SJCRH30 (cell line): ENCODE measurements at regions not wholly inside any gene's neighbourhood (a gene's known extent, or its start where the extent isn't known, plus 50 kb on each side); places are given as distances from the start of the nearest gene placed in this dataset.

ENCODE experiments used
- DNase-seq, 2 experiments: peaks; one replicate each; pipeline ENCODE4 v3.0.0-alpha.2; 2015 to 2020
- H3K27ac ChIP-seq: fragments of 250-450 bp; sonication (Bioruptor Pico); 2 replicates; pipeline ENCODE4 v1.5.1; 2020; ENCODE audit warnings: mild to moderate bottlenecking, moderate library complexity
- H3K27me3 ChIP-seq: fragments of 250-450 bp; sonication (Bioruptor Pico); 2 replicates; pipeline ENCODE4 v1.5.1; 2020; ENCODE audit warnings: mild to moderate bottlenecking, moderate library complexity
- H3K36me3 ChIP-seq: fragments of 250-450 bp; sonication (Bioruptor Pico); 2 replicates; pipeline ENCODE4 v1.5.1; 2020; ENCODE audit warnings: mild to moderate bottlenecking, moderate library complexity
- H3K4me1 ChIP-seq: fragments of 250-450 bp; sonication (Bioruptor Pico); 2 replicates; pipeline ENCODE4 v1.5.1; 2020; ENCODE audit warnings: mild to moderate bottlenecking, moderate library complexity
- H3K4me3 ChIP-seq: fragments of 250-450 bp; sonication (Bioruptor Pico); 2 replicates; pipeline ENCODE4 v1.5.1; 2020; ENCODE audit warnings: mild to moderate bottlenecking, moderate library complexity
- H3K9me3 ChIP-seq: fragments of 250-450 bp; sonication (Bioruptor Pico); replicated peaks from 2 replicates; pipeline ENCODE4 v1.5.1; 2020; ENCODE audit warnings: mild to moderate bottlenecking, moderate library complexity

DNA sequence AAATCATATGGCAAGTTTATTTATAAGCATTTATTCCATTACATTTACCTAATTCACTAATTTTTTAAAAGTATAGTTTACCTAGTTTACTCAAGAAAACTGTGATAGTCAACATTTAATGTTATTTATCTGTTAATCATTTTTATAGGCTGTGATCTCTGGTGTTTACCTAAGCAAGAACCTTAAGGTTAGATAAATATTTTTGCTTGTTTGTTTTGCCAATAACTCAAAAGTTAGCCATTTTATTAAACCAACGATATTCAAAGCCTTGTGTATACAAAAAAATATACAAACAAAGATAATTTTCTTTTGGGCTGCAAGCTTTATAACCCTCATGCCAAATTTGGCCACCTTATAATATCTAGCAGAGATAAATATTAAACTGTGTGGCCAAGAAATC, 157.3 kb downstream of the SLCO1B3 start:
- H3K36me3 ChIP-seq: no peaks in the 10 kb centered on the region
- H3K4me1 ChIP-seq: no peaks in the 10 kb centered on the region
- no peaks in the 10 kb centered on the region for H3K9me3 ChIP-seq
- no peak overlapping the region for H3K27ac ChIP-seq
- no peak for DNase-seq
- H3K27me3 ChIP-seq: no peaks in the 10 kb centered on the region
- H3K4me3 ChIP-seq: no peak overlapping the region

GRCh38 chr12:20969766-20970165, 159.3 kb downstream of the SLCO1B3 start:
- Histone ChIP-seq H3K4me1 (no peaks in the 10 kb centered on the region), H3K27me3 (no peaks in the 10 kb centered on the region), H3K27ac (no peak overlapping the region), H3K36me3 (no peaks in the 10 kb centered on the region), H3K9me3 (no peaks in the 10 kb centered on the region), H3K4me3 (no peak overlapping the region)
- DNase-seq: no peak

DNA sequence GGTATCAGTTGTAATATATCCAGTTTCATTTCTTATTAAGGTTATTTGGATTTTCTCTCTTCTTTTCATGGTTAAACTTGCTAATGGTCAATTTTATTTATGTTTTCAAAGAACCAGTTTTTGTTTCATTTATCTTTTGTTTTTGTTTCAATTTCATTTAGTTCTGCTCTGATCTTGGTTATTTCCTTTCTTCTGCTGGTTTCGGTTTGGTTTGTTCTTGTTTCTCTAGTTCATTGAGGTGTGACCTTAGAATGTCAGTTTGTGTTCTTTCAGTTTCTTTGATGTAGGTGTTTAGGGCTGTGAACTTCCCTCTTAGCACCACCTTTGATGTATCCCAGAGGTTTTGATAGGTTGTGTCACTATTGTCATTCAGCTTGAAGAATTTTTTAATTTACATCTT, 145.6 kb upstream of the SLCO1B1 start:
- Histone ChIP-seq H3K9me3 (no peaks in the 10 kb centered on the region), H3K27ac (no peak overlapping the region), H3K4me1 (no peaks in the 10 kb centered on the region), H3K36me3 (no peaks in the 10 kb centered on the region), H3K4me3 (no peak overlapping the region), H3K27me3 (no peaks in the 10 kb centered on the region)
- no peak for DNase-seq

GRCh38 chr12:21001778-21002177, 129.2 kb upstream of the SLCO1B1 start:
- no peak for DNase-seq
- H3K4me1 ChIP-seq: no peaks in the 10 kb centered on the region
- no peak overlapping the region for H3K4me3 ChIP-seq
- no peaks in the 10 kb centered on the region for H3K36me3 ChIP-seq
- no peaks in the 10 kb centered on the region for H3K27me3 ChIP-seq
- H3K27ac ChIP-seq: no peak overlapping the region
- no peaks in the 10 kb centered on the region for H3K9me3 ChIP-seq

- no peak for DNase-seq
- Histone ChIP-seq H3K4me1 (no peaks in the 10 kb centered on the region), H3K27ac (no peak overlapping the region), H3K4me3 (no peak overlapping the region), H3K27me3 (no peaks in the 10 kb centered on the region), H3K9me3 (no peaks in the 10 kb centered on the region), H3K36me3 (no peaks in the 10 kb centered on the region)
Observed at GRCh38 chr12:21025656-21026055, 105.3 kb upstream of the SLCO1B1 start.

DNA sequence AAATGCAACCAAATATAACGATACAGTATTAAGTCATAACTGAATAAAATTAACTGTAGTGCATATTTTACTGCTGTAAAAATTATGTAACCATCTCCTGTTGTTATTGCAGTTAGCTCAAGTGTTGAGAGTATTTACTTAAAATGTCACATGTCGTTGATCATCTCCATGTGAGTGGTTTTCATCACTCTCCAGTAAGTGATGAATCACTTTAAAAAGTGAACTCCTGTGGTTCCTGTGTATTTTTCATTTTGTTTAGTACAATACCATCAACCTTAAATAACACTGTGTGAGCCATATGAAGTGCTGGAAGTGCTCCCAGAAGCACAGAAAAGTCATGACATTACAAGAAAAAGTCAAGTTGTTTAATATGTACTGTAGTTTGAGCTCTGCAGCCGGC, 104.7 kb upstream of the SLCO1B1 start:
- H3K36me3 ChIP-seq: no peaks in the 10 kb centered on the region
- H3K27me3 ChIP-seq: no peaks in the 10 kb centered on the region
- H3K27ac ChIP-seq: no peak overlapping the region
- no peaks in the 10 kb centered on the region for H3K9me3 ChIP-seq
- DNase-seq: no peak
- H3K4me1 ChIP-seq: no peaks in the 10 kb centered on the region
- H3K4me3 ChIP-seq: no peak overlapping the region

DNA sequence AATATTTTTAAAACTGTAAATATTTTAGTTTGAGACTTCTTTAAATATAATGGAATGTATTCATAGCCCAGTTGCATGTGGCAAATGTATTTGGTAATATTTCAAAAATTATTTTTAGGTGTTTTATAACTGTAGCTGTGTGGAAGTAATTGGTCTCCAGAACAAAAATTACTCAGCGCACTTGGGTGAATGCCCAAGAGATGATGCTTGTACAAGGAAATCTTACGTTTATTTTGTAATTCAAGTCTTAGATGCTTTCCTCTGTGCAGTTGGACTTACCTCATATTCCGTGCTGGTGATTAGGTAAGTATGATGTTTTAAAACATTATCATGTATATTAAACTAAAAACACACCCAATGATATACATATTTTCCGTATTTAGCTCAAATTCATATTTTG, 76.7 kb upstream of the SLCO1B1 start:
- DNase-seq: no peak
- Histone ChIP-seq H3K4me1 (no peaks in the 10 kb centered on the region), H3K27ac (no peak overlapping the region), H3K36me3 (no peaks in the 10 kb centered on the region), H3K27me3 (no peaks in the 10 kb centered on the region), H3K4me3 (no peak overlapping the region), H3K9me3 (no peaks in the 10 kb centered on the region)

GRCh38 chr12:21065845-21066244, 65.1 kb upstream of the SLCO1B1 start:
- Histone ChIP-seq H3K27me3 (peaks cover 5% of the 10 kb centered on the region; the same call in 1 of the 2 replicates), H3K36me3 (no peaks in the 10 kb centered on the region), H3K4me3 (no peak overlapping the region), H3K4me1 (no peaks in the 10 kb centered on the region), H3K27ac (no peak overlapping the region), H3K9me3 (no peaks in the 10 kb centered on the region)
- DNase-seq: peak in 1 of 2 experiments; percentile 15

DNA sequence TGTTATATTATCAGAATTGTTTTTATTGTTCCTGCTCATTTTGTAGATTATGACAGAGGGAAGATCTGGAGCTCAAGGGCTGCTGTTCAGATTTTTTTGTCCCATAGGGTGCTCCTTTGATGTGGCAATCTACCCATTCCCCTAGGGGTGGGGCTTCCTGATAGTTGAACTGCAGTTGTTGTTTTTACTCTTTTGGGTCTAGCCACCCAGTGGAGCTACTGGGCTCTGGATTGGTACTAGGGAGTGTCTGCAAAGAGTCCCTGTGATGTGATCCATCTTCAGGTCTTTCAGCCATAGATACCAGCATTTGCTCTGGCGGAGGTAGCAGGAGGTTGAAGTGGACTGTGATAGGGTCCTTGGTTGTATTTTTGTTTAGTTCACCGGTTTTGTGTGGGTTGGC, 57.9 kb upstream of the SLCO1B1 start:
- DNase-seq: no peak
- H3K9me3 ChIP-seq: no peaks in the 10 kb centered on the region
- H3K27me3 ChIP-seq: no peaks in the 10 kb centered on the region
- no peaks in the 10 kb centered on the region for H3K36me3 ChIP-seq
- no peaks in the 10 kb centered on the region for H3K4me1 ChIP-seq
- H3K4me3 ChIP-seq: no peak overlapping the region
- H3K27ac ChIP-seq: no peak overlapping the region

GRCh38 chr12:21073822-21074460, 57.1 kb upstream of the SLCO1B1 start:
- H3K4me3 ChIP-seq: no peak overlapping the region
- peak; percentile 7 to 20 for DNase-seq
- H3K9me3 ChIP-seq: no peaks in the 10 kb centered on the region
- H3K27me3 ChIP-seq: no peaks in the 10 kb centered on the region
- H3K27ac ChIP-seq: no peak overlapping the region
- H3K36me3 ChIP-seq: no peaks in the 10 kb centered on the region
- H3K4me1 ChIP-seq: no peaks in the 10 kb centered on the region
